K562 (cell line): ENCODE measurements at regions not wholly inside any gene's neighbourhood (a gene's known extent, or its start where the extent isn't known, plus 50 kb on each side); places are given as distances from the start of the nearest gene placed in this dataset.

Experiments
- BCOR ChIP-seq: fragments of 450-650 bp; IDR thresholded peaks from 2 replicates; pipeline ENCODE4 v1.6.1; 2016
- FIP1L1 ChIP-seq: fragments of 200-400 bp; formaldehyde crosslinking; IDR thresholded peaks from 2 replicates; pipeline ENCODE4 v1.6.1; 2018; ENCODE audit warnings: mild to moderate bottlenecking, low read depth, low read length; ENCODE audit not compliant: poor library complexity, severe bottlenecking
- GTF2A2 ChIP-seq: IDR thresholded peaks from 2 replicates; pipeline ENCODE4 v1.6.1; 2016; ENCODE audit warnings: mild to moderate bottlenecking, missing genetic modification characterization, missing compliant biosample characterization
- ILK ChIP-seq: fragments of 450-650 bp; IDR thresholded peaks from 2 replicates; pipeline ENCODE4 v1.6.1; 2016; ENCODE audit warnings: missing genetic modification characterization, low read depth, mild to moderate bottlenecking, missing compliant biosample characterization, moderate library complexity, borderline replicate concordance
- TF ChIP-seq, protein P1 (sequence below): fragments of 200-600 bp; sonication (generic); IDR thresholded peaks from one replicate; pipeline ENCODE4 v1.6.1; 2012; ENCODE audit warnings: mild to moderate bottlenecking, low read depth, low read length, inconsistent platforms
- TF ChIP-seq, protein P2 (sequence below): fragments of 450-650 bp; IDR thresholded peaks from 2 replicates; pipeline ENCODE4 v1.6.1; 2017; ENCODE audit warnings: antibody characterized with exemption
- TF ChIP-seq, protein P3 (sequence below): fragments of 250-450 bp; sonication (Bioruptor Pico); IDR thresholded peaks from 2 replicates; pipeline ENCODE4 v1.6.1; 2021; ENCODE audit warnings: mild to moderate bottlenecking
- TF ChIP-seq, protein P4 (sequence below): IDR thresholded peaks from 2 replicates; pipeline ENCODE4 v1.6.1; 2012; ENCODE audit warnings: low read depth, low read length, improper control_type of control experiment, borderline replicate concordance

DNA sequence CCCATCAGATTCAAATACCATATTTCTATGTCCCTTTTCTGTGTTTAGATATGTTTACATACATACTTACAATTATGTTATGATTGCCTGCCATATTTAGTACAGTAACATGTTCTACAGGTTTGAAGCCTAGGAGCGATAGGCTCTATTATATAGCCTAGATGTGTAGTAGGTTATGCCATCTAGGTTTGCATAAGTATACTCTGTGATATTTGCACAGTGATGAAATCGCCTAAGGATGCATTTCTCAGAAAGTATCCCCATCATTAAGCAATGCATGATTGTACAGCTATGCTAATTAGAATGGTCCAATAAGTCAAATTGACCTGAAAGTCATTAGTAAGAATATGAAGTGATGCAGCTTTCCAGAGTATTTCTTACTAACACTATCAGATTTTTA is 1171.7 kb upstream of the LRRTM3 start (continued):
- TF ChIP-seq, protein P1, sequence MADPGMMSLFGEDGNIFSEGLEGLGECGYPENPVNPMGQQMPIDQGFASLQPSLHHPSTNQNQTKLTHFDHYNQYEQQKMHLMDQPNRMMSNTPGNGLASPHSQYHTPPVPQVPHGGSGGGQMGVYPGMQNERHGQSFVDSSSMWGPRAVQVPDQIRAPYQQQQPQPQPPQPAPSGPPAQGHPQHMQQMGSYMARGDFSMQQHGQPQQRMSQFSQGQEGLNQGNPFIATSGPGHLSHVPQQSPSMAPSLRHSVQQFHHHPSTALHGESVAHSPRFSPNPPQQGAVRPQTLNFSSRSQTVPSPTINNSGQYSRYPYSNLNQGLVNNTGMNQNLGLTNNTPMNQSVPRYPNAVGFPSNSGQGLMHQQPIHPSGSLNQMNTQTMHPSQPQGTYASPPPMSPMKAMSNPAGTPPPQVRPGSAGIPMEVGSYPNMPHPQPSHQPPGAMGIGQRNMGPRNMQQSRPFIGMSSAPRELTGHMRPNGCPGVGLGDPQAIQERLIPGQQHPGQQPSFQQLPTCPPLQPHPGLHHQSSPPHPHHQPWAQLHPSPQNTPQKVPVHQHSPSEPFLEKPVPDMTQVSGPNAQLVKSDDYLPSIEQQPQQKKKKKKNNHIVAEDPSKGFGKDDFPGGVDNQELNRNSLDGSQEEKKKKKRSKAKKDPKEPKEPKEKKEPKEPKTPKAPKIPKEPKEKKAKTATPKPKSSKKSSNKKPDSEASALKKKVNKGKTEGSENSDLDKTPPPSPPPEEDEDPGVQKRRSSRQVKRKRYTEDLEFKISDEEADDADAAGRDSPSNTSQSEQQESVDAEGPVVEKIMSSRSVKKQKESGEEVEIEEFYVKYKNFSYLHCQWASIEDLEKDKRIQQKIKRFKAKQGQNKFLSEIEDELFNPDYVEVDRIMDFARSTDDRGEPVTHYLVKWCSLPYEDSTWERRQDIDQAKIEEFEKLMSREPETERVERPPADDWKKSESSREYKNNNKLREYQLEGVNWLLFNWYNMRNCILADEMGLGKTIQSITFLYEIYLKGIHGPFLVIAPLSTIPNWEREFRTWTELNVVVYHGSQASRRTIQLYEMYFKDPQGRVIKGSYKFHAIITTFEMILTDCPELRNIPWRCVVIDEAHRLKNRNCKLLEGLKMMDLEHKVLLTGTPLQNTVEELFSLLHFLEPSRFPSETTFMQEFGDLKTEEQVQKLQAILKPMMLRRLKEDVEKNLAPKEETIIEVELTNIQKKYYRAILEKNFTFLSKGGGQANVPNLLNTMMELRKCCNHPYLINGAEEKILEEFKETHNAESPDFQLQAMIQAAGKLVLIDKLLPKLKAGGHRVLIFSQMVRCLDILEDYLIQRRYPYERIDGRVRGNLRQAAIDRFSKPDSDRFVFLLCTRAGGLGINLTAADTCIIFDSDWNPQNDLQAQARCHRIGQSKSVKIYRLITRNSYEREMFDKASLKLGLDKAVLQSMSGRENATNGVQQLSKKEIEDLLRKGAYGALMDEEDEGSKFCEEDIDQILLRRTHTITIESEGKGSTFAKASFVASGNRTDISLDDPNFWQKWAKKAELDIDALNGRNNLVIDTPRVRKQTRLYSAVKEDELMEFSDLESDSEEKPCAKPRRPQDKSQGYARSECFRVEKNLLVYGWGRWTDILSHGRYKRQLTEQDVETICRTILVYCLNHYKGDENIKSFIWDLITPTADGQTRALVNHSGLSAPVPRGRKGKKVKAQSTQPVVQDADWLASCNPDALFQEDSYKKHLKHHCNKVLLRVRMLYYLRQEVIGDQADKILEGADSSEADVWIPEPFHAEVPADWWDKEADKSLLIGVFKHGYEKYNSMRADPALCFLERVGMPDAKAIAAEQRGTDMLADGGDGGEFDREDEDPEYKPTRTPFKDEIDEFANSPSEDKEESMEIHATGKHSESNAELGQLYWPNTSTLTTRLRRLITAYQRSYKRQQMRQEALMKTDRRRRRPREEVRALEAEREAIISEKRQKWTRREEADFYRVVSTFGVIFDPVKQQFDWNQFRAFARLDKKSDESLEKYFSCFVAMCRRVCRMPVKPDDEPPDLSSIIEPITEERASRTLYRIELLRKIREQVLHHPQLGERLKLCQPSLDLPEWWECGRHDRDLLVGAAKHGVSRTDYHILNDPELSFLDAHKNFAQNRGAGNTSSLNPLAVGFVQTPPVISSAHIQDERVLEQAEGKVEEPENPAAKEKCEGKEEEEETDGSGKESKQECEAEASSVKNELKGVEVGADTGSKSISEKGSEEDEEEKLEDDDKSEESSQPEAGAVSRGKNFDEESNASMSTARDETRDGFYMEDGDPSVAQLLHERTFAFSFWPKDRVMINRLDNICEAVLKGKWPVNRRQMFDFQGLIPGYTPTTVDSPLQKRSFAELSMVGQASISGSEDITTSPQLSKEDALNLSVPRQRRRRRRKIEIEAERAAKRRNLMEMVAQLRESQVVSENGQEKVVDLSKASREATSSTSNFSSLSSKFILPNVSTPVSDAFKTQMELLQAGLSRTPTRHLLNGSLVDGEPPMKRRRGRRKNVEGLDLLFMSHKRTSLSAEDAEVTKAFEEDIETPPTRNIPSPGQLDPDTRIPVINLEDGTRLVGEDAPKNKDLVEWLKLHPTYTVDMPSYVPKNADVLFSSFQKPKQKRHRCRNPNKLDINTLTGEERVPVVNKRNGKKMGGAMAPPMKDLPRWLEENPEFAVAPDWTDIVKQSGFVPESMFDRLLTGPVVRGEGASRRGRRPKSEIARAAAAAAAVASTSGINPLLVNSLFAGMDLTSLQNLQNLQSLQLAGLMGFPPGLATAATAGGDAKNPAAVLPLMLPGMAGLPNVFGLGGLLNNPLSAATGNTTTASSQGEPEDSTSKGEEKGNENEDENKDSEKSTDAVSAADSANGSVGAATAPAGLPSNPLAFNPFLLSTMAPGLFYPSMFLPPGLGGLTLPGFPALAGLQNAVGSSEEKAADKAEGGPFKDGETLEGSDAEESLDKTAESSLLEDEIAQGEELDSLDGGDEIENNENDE = no peak
- TF ChIP-seq BCOR (no peak), GTF2A2 (no peak), FIP1L1 (no peak), ILK (no peak)
- TF ChIP-seq, protein P2, sequence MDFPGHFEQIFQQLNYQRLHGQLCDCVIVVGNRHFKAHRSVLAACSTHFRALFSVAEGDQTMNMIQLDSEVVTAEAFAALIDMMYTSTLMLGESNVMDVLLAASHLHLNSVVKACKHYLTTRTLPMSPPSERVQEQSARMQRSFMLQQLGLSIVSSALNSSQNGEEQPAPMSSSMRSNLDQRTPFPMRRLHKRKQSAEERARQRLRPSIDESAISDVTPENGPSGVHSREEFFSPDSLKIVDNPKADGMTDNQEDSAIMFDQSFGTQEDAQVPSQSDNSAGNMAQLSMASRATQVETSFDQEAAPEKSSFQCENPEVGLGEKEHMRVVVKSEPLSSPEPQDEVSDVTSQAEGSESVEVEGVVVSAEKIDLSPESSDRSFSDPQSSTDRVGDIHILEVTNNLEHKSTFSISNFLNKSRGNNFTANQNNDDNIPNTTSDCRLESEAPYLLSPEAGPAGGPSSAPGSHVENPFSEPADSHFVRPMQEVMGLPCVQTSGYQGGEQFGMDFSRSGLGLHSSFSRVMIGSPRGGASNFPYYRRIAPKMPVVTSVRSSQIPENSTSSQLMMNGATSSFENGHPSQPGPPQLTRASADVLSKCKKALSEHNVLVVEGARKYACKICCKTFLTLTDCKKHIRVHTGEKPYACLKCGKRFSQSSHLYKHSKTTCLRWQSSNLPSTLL = no peak
- TF ChIP-seq, protein P3, sequence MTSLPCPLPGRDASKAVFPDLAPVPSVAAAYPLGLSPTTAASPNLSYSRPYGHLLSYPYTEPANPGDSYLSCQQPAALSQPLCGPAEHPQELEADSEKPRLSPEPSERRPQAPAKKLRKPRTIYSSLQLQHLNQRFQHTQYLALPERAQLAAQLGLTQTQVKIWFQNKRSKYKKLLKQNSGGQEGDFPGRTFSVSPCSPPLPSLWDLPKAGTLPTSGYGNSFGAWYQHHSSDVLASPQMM (CRISPR knock-in tag) = no peak
- TF ChIP-seq, protein P4, sequence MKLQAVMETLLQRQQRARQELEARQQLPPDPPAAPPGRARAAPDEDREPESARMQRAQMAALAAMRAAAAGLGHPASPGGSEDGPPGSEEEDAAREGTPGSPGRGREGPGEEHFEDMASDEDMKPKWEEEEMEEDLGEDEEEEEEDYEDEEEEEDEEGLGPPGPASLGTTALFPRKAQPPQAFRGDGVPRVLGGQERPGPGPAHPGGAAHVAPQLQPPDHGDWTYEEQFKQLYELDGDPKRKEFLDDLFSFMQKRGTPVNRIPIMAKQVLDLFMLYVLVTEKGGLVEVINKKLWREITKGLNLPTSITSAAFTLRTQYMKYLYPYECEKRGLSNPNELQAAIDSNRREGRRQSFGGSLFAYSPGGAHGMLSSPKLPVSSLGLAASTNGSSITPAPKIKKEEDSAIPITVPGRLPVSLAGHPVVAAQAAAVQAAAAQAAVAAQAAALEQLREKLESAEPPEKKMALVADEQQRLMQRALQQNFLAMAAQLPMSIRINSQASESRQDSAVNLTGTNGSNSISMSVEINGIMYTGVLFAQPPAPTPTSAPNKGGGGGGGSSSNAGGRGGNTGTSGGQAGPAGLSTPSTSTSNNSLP = no peak
